Stimulated activated CD8-positive, alpha-beta memory T cell treated with anti-CD3 and anti-CD28 coated beads, Interleukin-12 subunit alpha, Interleukin-12 subunit beta, amount 100 ng/mL, for 1 hour (primary cell): ENCODE measurements at regions not wholly inside any gene's neighbourhood (a gene's known extent, or its start where the extent isn't known, plus 50 kb on each side); places are given as distances from the start of the nearest gene placed in this dataset.

Experiments used
- DNase-seq: peaks from one replicate; pipeline ENCODE4 v3.0.0-alpha.2; 2020; ENCODE audit warnings: low read depth

DNA sequence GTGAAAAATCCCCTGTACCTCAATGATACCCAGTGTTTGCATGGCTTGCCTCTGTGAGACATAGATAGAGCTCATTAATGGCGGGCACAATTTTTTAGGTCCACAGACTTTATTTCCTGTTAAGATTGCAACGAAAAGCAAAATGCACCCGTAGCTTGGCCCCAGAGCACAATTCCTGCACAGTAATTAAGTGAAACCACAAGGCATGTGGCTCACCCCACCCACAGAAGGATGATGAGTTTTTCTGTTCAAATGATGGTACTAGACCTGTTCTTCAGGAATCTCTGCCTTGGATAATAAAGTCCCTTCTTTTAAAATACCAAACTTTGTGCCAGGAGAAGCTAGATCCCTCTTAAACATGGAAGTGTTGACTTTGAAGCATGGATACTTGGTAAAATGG, 738.1 kb downstream of the QKI start:
- DNase-seq = no peak

DNA sequence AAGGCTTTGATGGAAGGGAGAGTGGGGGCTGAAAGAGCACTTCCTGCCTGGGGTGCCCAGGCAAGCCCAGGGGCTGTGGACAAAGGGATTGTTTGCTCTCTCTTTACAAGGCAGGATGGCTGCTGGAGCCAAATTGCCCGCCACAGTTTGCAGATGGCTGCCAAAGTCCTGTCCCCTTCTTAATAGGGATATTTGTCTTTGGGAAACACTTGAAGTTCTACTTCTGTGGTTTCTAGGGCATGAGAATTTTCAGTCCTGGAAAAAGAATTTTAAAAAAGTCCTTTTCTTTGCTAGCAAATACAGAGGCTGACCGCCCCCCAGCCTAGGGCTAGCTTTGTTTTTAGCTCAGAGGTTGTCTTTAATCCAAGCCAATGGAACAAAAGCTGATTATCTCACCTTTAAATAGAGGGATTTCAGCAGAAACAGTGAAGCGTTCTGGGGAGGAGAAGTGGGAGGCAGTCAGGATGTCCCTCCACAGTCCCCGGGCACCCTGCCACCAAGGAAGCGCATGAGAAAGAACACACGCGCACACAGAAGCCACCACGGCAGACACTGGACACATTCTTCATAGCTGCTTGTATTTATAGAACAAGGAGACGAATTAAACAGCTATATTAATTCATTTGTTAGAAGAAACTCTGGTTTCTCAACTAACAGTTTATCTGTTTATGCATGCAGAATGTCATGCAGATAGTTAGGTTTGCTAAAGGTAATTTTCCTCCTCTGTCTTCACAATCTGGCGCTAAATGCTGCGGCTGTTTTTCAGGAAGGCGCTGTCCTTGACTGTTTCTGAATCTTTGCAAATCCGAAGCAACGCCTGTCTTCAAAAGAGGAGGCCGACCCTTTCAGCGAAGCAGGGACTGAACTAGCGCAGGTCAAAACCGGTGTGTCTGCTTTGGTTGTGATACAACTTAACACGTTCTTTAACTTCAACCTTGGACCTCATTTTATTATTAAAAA, 736.9 kb downstream of the QKI start:
- DNase-seq = no peak

DNA sequence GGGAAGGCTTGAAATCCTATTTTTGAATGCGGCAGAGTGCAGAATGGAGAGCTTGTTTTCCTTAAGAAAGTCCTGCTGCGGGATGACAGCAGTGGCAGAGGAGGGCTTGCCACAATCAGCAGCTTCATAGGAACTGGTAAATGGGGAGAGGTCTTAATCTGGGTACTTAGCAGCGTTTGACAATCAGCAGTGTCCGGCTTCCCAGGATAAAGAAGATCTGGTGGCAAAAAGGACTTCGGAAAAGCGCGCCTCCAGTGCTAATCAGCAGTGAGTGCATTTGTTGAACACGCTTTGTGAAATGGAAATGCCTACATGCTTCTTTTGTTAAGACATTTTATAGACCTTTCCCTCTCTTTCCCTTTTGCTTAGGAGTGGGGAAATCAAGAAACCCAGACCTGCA, 735.7 kb downstream of the QKI start:
- DNase-seq = no peak

DNA sequence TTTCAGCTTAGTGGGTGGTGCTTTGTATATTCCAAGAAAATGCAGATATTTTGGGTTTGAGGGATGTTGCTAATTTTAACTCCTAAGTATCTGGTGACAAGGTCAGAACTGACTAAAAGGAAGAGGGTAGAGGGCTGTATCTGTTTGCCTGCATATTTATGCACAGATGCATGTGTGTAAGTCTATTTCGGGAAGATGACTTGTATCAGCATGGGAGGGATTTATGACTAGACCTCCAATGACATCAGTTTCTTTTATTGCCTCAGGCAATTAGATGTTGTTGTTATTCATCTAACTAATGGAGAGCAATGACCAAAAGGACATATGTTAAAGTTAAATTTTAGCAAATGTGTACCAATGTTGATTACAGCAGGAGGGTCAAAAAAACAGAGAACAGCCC, 734.3 kb downstream of the QKI start:
- DNase-seq = no peak

DNA sequence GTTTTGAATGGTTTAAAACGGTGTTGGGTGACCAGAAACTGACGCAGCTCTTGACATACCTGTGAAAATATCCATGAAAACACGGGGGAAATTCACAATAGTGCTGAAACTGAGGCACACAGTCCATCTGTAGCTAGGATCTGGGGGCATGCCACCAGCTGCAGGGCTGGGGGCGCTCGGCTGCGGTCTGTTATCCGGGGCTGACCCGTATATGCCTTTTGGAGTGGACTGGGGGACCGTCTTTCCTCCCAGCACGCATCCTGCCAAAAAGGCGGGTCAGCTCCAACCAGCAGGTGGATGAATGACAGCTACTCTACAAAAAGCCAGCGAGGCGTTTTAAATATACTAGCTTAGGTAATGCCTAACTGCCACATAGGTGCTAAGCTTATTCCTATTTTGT, 729.8 kb downstream of the QKI start:
- no peak for DNase-seq

DNA sequence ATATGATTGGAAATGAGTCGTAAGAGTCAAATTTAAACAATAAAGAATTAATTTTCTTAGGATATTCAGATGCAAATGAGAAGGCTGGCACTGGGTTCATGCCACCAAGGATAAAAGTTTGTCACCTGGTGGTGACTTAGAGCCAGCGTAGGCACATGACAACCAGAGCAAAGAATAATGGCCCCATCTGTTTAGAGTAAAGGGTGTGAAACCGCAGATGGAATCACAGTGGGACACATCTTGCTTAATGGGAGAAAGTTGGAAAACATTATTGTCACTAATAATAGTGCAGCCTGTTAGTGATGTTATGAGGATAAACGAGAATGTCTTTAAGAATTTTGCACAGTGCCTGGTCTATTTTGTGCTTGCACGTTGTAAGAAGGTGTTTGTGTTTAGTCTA, 727.8 kb downstream of the QKI start:
- DNase-seq = no peak

DNA sequence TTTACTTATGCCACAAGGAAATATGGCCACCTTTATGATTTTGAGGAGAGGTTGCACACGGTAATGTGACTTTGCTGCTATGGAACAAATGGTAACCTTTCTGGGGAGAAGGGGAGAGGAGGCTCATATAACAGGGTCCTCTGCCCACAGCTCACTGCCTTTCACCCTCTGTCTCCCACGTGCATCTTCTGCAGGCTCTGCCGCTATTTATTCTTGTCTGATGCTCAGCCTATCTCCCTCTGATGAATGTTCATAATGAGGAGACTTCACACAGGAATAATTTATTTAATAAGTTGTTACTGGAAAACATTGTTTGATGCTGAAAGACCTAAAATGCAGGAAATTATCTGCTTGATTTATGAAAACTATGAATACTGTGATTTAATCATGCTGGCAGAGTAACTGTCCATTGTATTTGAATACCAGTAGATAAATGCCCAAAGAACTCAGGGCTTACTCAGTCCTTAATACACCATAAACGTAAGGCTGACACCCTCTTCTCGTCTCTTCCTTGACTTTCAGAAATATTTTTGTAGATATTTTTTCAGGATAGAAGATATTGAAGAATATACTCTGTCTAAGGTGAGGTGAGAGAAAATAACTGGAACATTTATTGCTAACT, 721.1 kb downstream of the QKI start:
- DNase-seq = no peak

DNA sequence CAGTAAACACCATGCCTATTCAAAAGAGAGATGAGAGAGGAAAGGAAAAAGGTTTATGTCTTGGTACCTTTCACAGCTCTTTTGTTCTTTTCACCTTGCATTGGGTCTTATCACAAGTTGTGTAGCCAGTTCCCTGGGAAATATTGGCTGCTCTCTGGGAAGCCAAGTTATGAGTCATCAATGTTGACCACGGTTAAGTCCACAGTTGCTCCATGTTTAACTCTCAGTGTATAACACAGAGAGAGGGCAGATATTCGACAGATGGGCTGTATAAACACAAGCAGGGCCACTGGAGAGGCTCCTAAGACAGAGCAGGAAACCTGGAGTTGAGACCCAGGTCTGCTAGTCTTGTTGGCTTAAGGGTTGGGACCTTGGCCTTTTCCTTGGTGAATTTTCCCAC, 718.6 kb downstream of the QKI start:
- DNase-seq = no peak

DNA sequence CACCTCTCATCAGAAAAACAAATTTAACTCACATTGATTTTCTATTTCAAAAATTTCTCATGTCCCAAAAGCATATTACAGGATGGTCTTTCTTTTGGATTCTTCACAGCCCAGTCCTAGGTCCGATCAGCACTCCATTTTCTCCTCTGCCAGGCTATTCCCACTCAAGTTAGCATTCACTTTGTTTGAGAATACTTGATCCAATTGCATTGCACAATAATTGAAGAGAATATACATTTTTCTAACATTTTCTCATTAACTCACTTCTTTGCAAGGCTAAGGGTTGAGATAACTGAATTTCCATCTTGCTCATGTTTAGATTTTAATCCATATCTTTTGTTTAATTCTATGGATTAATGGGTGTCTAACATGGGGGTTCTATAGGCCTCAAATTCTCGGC, 716.1 kb downstream of the QKI start:
- no peak for DNase-seq

DNA sequence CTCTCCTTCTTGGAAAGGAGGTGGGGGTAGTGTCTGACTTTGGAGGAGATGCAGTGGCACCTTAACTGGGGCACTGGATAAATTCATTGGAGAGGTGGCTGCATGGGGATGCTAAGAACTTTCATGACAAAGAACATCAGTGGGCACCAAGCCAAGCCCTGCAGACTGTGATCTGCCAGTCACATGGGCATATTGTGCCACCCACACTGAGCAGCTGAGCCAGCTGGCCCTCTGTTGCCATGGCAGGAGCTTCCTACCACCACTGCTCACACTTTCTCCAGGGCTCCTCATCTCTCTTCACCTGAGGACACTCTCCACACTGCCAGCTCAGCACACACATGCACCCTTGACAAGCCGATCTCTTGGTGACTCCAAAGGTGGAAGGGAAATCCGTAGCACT, 715.6 kb downstream of the QKI start:
- DNase-seq = no peak

DNA sequence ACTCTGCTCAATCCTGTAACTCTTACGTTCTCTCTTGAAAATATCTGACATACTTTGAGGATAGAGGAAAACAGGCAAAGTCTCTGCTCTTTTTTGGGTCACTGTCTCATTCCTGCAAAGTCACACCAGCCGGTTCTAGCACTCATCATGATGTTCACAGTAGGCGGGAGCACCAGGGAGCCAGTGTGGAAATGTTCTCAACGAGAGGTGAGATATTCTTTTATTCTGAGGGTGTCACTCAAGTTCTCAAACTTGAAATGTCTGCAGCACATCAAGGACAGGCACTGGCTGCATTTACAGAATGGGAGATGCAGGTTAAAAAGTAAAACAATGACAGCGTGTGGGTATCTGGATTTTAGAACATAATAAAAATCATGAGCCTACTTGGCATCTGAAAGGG, 714.7 kb downstream of the QKI start:
- DNase-seq = no peak

DNA sequence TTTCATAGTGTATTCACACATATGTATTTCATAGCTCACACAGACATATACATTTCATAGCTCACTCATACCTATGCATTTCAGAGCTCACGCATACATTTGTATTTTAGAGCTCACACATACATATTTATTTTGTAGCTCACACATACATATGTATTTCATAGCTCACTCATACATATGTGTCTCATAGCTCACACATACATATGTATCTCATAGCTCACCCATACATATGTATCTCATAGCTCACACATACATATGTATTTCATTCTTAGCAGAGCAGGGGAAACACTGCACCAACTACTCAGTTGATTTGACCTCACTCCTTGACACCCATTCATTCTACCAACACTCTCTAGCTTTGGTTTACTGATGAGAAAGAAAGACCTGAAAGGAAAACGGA, 713.6 kb downstream of the QKI start:
- no peak for DNase-seq

DNA sequence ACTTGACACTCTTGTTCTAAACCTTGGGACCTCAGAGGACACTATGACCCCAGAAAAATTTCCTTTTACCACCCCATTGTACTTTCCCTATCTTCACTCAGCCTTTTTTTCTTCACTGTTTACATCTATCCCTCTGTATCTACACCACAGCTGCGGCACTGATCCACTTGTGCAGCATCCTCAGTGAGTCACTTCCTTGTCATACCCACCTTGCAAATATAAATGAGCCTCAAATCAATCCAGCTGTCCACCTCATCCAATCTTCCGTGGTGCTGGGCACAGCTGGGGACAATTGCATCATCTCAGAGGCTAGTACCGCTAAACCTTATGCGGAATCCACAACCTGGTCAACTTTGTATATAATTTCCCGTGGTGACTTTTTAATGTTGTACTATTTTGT, 710.5 kb downstream of the QKI start:
- DNase-seq = no peak

DNA sequence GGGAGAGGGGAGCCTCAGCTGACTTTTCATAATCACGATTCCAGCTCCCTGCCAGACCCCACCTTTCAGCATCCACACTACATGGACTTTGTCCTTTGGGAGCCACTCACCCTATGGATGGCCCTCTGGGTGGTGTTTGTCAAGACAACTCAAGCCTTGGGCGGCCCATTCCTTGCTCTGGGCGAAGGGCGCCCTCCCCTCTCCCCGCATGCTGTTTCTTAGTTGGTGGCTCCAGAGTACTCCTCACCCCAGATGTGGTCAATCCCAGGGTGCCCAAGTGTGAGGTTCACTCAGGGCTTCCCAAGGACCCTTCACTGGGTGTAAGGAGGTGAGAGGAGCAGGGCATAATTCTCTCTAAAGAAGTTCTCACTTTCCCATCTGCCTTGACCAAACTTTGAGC, 710.0 kb downstream of the QKI start:
- DNase-seq = no peak

DNA sequence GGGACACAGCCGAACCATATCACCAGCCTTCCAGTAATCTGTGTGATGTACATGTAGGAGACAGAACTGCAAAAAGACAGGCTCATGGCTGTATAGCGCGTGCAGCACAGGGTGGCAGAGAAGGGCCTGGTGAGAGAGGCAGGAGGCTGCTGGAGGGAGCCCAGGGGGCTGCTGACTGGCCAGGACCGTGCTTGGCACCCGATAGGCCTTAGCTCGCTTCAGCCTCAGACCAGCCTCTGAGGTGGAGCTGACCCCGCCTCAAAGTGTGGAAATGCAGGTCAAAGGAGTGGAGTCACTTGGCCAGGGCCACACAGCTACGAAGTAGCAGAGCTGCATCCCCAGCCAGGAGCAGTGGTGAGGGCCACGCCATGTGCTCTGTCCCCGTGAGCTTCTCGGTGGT, 707.6 kb downstream of the QKI start:
- DNase-seq = no peak

DNA sequence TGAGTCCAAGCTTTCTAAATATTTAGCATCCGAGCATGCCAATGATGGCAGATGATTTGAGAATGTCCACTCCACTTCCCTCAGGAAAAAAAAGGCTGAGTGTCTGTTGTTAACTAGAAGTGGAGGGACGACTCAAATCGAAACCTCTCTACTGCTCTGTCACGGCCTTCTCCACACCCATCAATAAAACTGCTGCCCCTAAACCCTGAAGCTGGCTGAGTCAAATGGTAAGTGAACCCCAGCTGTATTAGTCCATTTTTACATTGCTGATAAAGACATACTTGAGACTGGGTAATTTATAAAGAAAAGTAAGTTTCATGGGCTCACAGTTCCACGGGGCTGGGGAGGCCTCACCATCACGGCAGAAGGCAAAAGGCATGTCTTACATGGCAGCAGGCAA, 707.0 kb downstream of the QKI start:
- DNase-seq = no peak

DNA sequence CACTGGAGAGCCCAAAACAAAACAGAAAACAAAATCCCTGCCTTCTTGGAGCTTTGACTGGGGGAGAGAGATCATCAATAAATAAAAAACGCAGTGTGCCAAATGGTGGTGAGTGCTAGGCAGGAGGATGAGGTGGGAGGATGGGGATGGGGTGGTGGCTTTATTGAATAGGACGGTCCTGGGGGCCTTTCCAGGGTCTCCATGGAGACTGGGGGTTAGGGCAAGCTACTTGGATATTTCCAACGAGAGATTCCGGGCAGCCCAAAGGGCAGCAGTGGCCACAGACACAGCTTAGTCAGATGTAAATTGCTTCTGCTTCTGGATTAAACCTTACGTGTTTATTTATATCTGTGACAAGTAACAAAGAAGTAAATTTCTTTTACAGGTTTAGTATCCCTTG, 700.1 kb downstream of the QKI start:
- no peak for DNase-seq

DNA sequence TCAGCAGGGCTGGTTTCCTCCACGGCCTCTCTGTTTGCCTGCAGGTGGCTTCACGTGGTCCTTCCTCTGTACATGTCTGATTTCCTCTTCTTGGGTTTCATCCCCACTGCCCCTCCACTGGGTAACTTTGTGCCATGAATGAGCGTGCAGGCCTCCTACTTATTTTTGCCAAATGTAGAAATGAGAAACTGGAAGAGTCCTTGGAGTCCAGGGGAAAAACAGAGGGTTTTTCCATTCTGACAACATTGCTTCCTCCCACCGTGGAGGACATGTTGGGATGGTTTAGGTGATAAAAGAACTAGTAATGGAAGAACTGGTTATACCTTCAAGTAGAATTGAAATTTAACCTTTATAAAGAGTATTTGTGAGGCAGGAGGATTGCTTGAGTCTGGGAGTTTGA, 699.5 kb downstream of the QKI start:
- DNase-seq = no peak

DNA sequence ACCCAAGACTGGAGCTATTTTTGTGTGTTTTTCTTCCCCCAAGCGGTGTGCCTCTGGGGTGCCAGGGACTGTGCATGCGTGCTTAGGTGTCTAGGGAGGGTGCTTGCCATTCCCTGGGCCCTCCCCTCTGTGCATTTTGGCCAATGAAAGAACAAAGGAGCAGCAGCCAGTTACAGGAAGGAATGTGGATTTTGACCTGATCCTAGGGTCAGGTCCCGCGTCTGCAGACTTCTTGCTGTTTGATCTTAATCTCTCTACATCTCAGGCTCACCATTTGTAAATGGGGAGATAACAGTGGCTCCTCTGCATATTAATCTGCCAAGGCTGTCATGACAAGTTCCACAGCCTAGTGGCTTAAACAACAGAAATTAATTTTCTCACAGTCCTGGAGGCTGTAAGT, 699.1 kb downstream of the QKI start:
- DNase-seq = no peak

DNA sequence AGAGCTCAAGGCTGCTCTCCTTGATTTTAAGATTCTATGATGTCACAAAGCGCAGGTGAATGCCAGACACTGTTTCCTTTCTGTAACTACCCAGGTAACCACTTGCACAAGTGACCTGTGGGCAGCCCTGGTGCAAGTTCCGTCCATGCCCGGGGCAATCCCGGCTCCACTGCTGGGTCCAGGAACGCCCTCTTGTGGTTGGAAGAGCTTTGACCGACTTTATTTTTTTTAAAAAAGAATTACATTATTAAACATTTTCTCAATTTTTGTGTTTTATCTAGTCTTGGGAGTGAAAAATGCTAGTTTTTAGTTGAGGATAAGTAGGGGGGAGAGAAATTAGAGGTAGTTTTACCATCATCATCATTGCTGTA, 695.2 kb downstream of the QKI start:
- no peak for DNase-seq

DNA sequence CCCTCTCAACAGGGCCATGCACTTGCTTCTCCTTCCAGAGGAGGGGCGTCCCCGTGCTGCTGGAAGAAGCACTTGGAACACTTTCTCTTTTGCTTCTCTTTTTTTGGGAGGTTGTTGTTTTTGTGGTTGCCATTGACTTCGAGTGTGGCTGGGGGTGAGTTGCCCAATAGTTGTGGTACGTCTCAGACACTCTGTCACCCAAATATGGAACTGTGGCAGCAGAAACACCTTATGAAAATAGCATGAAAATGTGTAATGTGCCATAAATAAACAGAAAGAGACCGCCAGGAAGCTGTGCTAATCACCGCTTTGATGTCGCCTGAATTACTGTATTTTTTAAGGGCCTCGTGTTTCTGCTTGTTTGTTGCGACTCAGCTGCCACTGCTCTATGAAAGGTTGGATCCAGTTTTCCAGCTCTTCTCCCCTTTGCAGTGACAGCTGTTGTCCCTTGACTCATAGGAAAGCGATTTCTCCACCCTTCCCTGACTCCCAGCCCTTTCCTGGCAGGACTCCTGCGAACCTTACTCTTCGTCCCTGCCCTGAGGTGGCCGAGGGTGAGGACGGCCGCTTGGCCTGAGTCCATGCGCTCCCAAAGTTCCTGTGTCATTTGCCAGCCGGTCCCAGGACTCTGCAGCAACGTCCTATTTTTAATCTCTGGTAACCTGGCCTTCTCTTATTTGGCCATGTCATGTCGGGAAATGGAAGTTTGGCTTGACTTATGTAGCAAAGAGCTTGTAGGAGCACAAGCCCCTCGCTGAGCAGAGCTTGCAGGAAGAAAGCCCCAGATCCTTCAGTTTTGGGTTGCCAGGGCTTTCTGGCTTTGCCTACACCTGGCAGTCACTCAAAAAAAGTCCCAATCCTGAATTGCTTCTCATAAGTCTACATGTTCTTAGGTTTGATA, 694.6 kb downstream of the QKI start:
- DNase-seq = no peak

DNA sequence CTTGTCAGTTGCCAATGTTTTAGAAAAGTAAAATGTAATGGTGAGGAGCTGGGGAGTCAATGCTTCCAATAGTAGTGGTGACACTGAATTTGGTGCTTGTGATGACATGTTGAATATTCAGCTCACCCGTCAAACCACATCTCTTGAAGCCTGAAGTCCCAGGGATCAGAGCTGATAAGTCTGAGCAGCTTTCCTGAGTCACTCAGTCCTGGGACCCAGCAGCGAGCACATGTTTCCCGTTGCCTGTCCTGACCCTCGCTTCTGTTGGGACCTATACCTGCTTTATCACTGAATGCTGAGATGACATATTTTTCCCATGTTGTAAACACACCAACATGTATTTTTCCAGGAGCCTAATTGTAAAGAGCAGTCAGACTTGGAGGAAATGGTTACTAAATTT, 693.6 kb downstream of the QKI start:
- DNase-seq = no peak
